ENCODE measurements at regions not wholly inside any gene's neighbourhood (a gene's known extent, or its start where the extent isn't known, plus 50 kb on each side); places are given as distances from the start of the nearest gene placed in this dataset.
"Not testable (repeated sequence)": the region's sequence is repeated elsewhere in the genome, so short reads cannot be mapped to it uniquely, and the experiment has no call there.

- intact Hi-C loops (cut with DNase I); DNase-seq: not testable (repeated sequence)
These were observed 92.6 kb upstream of the FAM153A start for GRCh38 chr5:177875013-177875899.

- intact Hi-C loops (cut with DNase I), result not testable (repeated sequence)
These were observed 81.2 kb upstream of the FAM153A start for GRCh38 chr5:177863822-177864446.

GRCh38 chr5:177857642-177858200 is 75.0 kb upstream of the FAM153A start:
- intact Hi-C loops (cut with DNase I); DNase-seq: not testable (repeated sequence)

More at GRCh38 chr5:177863822-177864446, 81.2 kb upstream of the FAM153A start:
- not testable (repeated sequence) for DNase-seq

DNA sequence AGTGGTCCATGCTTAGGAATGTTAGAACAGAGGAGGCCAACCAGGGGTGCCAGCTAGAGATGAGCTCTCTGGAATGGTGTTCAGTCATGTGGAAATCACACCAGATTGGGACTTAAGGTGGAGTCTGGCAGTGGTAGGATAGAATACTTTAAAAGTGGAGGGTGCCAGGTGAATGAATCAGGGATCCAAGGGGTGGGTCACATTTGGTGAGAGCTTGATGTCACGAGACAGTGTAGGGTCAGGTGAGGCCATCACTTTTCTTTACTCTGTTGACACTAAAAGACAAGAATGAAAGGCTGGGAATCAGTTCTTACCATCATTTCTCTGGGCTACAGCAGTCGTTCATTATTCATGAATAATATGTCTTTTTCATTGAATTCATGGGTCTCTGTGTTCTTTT is 73.8 kb upstream of the FAM153A start:
- intact Hi-C loops (cut with DNase I); DNase-seq: not testable (repeated sequence)

DNA sequence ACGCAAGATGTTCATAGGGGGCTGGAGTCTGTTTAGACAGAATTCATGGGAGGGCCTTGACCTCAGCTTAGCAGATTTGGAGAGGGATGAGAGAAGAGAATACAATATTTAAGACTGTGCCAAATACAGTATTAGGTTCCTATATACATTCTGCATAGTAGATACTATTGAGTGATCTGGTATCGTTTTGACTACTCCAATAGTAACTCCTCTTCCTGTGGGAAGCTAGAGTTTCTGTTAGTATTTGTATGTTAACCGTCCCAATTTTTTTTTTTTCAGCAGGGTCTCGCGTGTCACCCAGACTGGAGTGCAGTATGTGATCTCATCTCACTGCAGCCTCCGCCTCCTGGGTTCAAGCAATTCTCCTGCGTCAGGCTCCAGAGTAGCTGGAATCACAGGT is 65.2 kb upstream of the FAM153A start:
- DNase-seq; intact Hi-C loops (cut with DNase I): not testable (repeated sequence)

GRCh38 chr5:177846598-177846997 is 63.9 kb upstream of the FAM153A start:
- DNase-seq; intact Hi-C loops (cut with DNase I): not testable (repeated sequence)

- DNase-seq; intact Hi-C loops (cut with DNase I): not testable (repeated sequence)
These were observed 63.2 kb upstream of the FAM153A start for GRCh38 chr5:177845906-177846305.

DNA sequence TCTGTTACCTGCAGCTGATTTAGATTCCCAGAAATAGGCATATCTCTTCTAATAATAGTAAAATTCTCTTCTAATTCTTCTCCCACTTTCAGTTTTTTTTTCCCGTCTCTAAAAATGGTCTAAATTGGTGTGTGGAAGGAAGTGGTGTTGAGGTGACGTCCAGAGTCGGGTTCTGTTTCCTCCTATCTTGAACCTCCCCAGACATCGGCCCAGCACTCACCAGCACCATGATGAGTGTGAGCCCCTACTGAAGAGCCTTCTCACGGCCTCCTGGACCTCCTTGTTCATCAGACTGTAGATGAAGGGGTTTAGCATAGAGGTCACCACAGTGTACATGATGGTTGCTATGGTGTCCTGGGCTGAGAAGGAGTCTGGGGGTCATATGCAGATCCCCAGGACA is 53.5 kb upstream of the FAM153A start:
- DNase-seq; intact Hi-C loops (cut with DNase I): not testable (repeated sequence)

Measured in head of caudate nucleus (tissue), 42 donors.